ENCODE measurements at regions not wholly inside any gene's neighbourhood (a gene's known extent, or its start where the extent isn't known, plus 50 kb on each side); places are given as distances from the start of the nearest gene placed in this dataset.
"Not testable (repeated sequence)": the region's sequence is repeated elsewhere in the genome, so short reads cannot be mapped to it uniquely, and the experiment has no call there.

- TF ChIP-seq ZNF770 (CRISPR knock-in tag; IDR thresholded peaks at IDR 0.05) (no peak), ZNF550 (CRISPR knock-in tag; IDR thresholded peaks at IDR 0.05; ENCODE audit: borderline replicate concordance) (no peak)
These were observed 182.9 kb upstream of the SLITRK6 start (continued) for GRCh38 chr13:85982102-85982501.

DNA sequence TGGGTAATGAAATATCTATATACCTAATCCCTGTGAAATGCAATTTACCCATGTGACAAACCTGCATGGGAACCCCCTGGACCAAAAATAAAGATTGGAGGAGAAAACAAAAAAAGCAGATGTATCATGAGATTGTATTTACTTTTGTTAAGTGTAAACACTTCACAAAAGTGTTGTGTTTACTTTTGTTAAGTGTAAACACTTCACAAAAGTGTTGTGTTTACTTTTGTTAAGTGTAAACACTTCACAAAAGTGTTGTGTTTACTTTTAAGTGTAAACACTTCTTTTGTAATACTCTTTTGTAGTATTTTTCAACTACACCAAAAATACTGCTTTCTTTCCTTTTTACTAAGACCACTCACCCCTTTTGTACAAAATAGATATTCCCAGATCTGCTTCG is 181.2 kb upstream of the SLITRK6 start:
- ATAC-seq; POLR2A ChIA-PET; CTCF ChIA-PET (ENCODE audit: low intra/inter-chr PET ratio, low total read pairs); intact Hi-C loops (cut with micrococcal nuclease; ENCODE audit: unreplicated experiment); H3K4me3 ChIP-seq (replicated peaks in 1 of 3; ENCODE audit: insufficient read depth in 1 of 3, low read depth in 2 of 3, low read length in 3 of 3); H3K36me3 ChIP-seq (replicated peaks in 1 of 2; ENCODE audit: control insufficient read depth in 1 of 2, insufficient read depth in 2 of 2, low read length in 2 of 2); in situ Hi-C loops (cut with HindIII; ENCODE audit: extremely low pct_ligation_motif_present, low pct_unique_long_range_greater_than_20kb); H3K27me3 ChIP-seq (ENCODE audit: control insufficient read depth in 1 of 2, insufficient read depth in 2 of 2, low read length in 2 of 2); H3K9me3 ChIP-seq (ENCODE audit: low read length); BruUV-seq (replicated peaks); H2AFZ ChIP-seq (ENCODE audit: low read length); H4K20me1 ChIP-seq (ENCODE audit: insufficient read depth, low read length); DNase-seq (ENCODE audit: low spot score); H3K9ac ChIP-seq (ENCODE audit: insufficient read depth, low read depth, low read length); H3K4me2 ChIP-seq (ENCODE audit: low read depth, low read length); H3K79me2 ChIP-seq (ENCODE audit: insufficient read depth, low read length); H3K27ac ChIP-seq (ENCODE audit: extremely low read length, insufficient read depth, low read length); FAIRE-seq; H3K4me1 ChIP-seq (ENCODE audit: insufficient read depth, low read length); TF ChIP-seq SOX13 (IDR thresholded peaks at IDR 0.05); FOXP1 (IDR thresholded peaks at IDR 0.05); FOXA1 (CRISPR knock-in tag; IDR thresholded peaks at IDR 0.05): not testable (repeated sequence)
- 32% methylated on average over 1 of the region's 1 CpG for WGBS (ENCODE audit: low lambda C conversion rate)
- TF ChIP-seq TBX3 (IDR thresholded peaks at IDR 0.05; ENCODE audit: borderline replicate concordance) (peak; percentile 77; the same call in 1 of the 2 replicates), SOX13 (CRISPR knock-in tag; conservative IDR thresholded peaks at IDR 0.05 in 1 of 2, IDR thresholded peaks at IDR 0.05 in 1 of 2) (peak in 1 of 2 experiments; percentile 42; a peak in 1 of 4 replicates), FOXP1 (CRISPR knock-in tag; IDR thresholded peaks at IDR 0.05) (peak; percentile 34; the same call in 1 of the 2 replicates), FOXA1 (IDR thresholded peaks at IDR 0.05) (peak; percentile 70)

Data from HepG2 (cell line).